DND-41 (cell line): ENCODE measurements at regions not wholly inside any gene's neighbourhood (a gene's known extent, or its start where the extent isn't known, plus 50 kb on each side); places are given as distances from the start of the nearest gene placed in this dataset.

Experiments
- ATAC-seq: fragments of 200-7000 bp; cut with Tn5 transposase; 3 replicates; pipeline ENCODE4 v1.9.1; 2021; ENCODE audit warnings: low read depth; ENCODE audit not compliant: insufficient read depth
- DNase-seq: peaks from one replicate; pipeline ENCODE4 v3.0.0-alpha.2; 2020
- H2AFZ ChIP-seq: 2 replicates; pipeline ENCODE4 v1.6.0; 2012; ENCODE audit warnings: low read depth, low read length
- H3K27ac ChIP-seq: 2 replicates; pipeline ENCODE4 v1.5.1; 2012; ENCODE audit warnings: low read length, inconsistent platforms
- H3K27me3 ChIP-seq: fragments of 200-600 bp; sonication (generic); 2 replicates; pipeline ENCODE4 v1.6.0; 2012; ENCODE audit warnings: low read length, mild to moderate bottlenecking, inconsistent platforms; ENCODE audit not compliant: insufficient read depth, poor library complexity
- H3K36me3 ChIP-seq: 2 replicates; pipeline ENCODE4 v1.5.1; 2012; ENCODE audit warnings: low read length, inconsistent platforms; ENCODE audit not compliant: insufficient read depth
- H3K4me1 ChIP-seq: 2 replicates; pipeline ENCODE4 v1.5.1; 2012; ENCODE audit warnings: mild to moderate bottlenecking, low read length; ENCODE audit not compliant: insufficient read depth
- H3K4me2 ChIP-seq: 2 replicates; pipeline ENCODE4 v1.6.0; 2012; ENCODE audit warnings: mild to moderate bottlenecking, moderate library complexity, low read length, inconsistent platforms; ENCODE audit not compliant: insufficient read depth
- H3K4me3 ChIP-seq, 2 experiments: fragments of 200-600 bp in 1 of 2; shearing (Covaris generic) in 1 of 2; 2 replicates each; pipeline ENCODE4 v1.5.1; 2012 to 2016; ENCODE audit warnings: inconsistent platforms in 2 of 2, low read length in 2 of 2, mild to moderate bottlenecking in 2 of 2, low read depth in 1 of 2, moderate library complexity in 1 of 2
- H3K79me2 ChIP-seq: 2 replicates; pipeline ENCODE4 v1.6.0; 2012; ENCODE audit warnings: low read length, inconsistent platforms; ENCODE audit not compliant: insufficient read depth
- H3K9ac ChIP-seq: 2 replicates; pipeline ENCODE4 v1.6.0; 2012; ENCODE audit warnings: low read depth, mild to moderate bottlenecking, inconsistent platforms, low read length, moderate library complexity
- H3K9me3 ChIP-seq: 2 replicates; pipeline ENCODE4 v1.5.1; 2012; ENCODE audit warnings: low read length, moderate library complexity, mild to moderate bottlenecking, inconsistent platforms; ENCODE audit not compliant: insufficient read depth, severe bottlenecking
- H4K20me1 ChIP-seq: 2 replicates; pipeline ENCODE4 v1.6.0; 2012; ENCODE audit warnings: low read length; ENCODE audit not compliant: insufficient read depth
- EZH2 ChIP-seq: IDR thresholded peaks from 3 replicates; pipeline ENCODE4 v1.6.1; 2012; ENCODE audit warnings: borderline replicate concordance, low read depth, mild to moderate bottlenecking, moderate library complexity, low read length, inconsistent platforms; ENCODE audit not compliant: severe bottlenecking
- TF ChIP-seq, protein P1 (sequence below): IDR thresholded peaks from 2 replicates; pipeline ENCODE4 v1.5.1; 2012; ENCODE audit warnings: borderline replicate concordance, low read length, moderate library complexity, mild to moderate bottlenecking; ENCODE audit not compliant: poor library complexity, severe bottlenecking; ENCODE audit errors: extremely low read depth

DNA sequence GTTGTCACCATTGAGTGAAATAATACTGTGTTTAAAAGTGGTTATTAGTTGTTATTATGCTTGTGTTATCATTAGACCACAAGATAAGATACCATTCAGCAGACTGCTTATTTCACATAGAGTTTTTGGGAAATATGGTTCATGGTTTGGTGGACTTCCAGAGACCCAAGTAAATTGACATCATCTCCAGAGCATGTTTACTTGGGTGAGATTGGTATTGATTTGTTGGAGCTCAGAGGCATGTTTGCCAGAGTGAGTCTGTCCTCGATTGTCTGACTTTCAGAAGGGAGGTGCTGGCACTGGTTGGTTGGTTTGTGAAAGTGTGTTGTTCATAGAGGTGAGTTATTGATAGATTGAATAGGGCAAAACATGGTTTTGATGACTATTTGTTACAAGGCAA lies 291.4 kb downstream of the TGFB2 start:
- Histone ChIP-seq H3K27ac (no peak overlapping the region), H3K4me2 (no peak overlapping the region), H3K9ac (no peak overlapping the region), H3K4me1 (no peaks in the 10 kb centered on the region), H3K4me3 (no peak overlapping the region), H2AFZ (no peak overlapping the region), H3K36me3 (no peaks in the 10 kb centered on the region), H3K27me3 (no peaks in the 10 kb centered on the region), H3K79me2 (no peaks in the 10 kb centered on the region), H3K9me3 (peaks cover 6% of the 10 kb centered on the region), H4K20me1 (no peaks in the 10 kb centered on the region)
- ATAC-seq (no peak), DNase-seq (no peak)
- TF ChIP-seq, protein P1, sequence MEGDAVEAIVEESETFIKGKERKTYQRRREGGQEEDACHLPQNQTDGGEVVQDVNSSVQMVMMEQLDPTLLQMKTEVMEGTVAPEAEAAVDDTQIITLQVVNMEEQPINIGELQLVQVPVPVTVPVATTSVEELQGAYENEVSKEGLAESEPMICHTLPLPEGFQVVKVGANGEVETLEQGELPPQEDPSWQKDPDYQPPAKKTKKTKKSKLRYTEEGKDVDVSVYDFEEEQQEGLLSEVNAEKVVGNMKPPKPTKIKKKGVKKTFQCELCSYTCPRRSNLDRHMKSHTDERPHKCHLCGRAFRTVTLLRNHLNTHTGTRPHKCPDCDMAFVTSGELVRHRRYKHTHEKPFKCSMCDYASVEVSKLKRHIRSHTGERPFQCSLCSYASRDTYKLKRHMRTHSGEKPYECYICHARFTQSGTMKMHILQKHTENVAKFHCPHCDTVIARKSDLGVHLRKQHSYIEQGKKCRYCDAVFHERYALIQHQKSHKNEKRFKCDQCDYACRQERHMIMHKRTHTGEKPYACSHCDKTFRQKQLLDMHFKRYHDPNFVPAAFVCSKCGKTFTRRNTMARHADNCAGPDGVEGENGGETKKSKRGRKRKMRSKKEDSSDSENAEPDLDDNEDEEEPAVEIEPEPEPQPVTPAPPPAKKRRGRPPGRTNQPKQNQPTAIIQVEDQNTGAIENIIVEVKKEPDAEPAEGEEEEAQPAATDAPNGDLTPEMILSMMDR = no peak
- no peak for TF ChIP-seq EZH2

DNA sequence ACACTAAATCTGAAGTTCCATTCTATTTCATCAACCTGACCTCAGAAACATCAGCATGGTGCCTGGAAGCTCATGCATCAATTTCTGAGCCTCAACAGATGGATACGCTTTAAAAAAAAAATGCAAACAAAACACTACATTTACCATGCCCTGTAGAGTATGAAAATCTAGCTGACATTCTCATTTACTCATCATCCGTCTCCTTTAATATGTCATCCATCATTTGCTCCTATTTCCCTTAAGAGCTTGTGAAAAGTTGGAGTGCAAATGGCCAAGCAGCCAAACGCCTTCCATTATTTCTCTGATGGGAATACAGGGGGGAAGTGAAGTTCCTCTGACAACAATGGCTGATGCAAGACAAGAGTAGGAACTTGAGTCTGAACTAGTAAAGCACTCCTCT lies 295.0 kb downstream of the TGFB2 start:
- H2AFZ ChIP-seq = no peak overlapping the region
- no peaks in the 10 kb centered on the region for H3K36me3 ChIP-seq
- no peak overlapping the region for H3K4me2 ChIP-seq
- DNase-seq = no peak
- no peak overlapping the region for H3K9ac ChIP-seq
- no peak for ATAC-seq
- no peak overlapping the region for H3K27ac ChIP-seq
- H3K9me3 ChIP-seq = no peaks in the 10 kb centered on the region
- TF ChIP-seq EZH2 = no peak
- TF ChIP-seq, protein P1 = no peak
- H3K27me3 ChIP-seq = no peaks in the 10 kb centered on the region
- H3K4me1 ChIP-seq = no peaks in the 10 kb centered on the region
- no peaks in the 10 kb centered on the region for H4K20me1 ChIP-seq
- H3K4me3 ChIP-seq = no peak overlapping the region
- H3K79me2 ChIP-seq = no peaks in the 10 kb centered on the region

DNA sequence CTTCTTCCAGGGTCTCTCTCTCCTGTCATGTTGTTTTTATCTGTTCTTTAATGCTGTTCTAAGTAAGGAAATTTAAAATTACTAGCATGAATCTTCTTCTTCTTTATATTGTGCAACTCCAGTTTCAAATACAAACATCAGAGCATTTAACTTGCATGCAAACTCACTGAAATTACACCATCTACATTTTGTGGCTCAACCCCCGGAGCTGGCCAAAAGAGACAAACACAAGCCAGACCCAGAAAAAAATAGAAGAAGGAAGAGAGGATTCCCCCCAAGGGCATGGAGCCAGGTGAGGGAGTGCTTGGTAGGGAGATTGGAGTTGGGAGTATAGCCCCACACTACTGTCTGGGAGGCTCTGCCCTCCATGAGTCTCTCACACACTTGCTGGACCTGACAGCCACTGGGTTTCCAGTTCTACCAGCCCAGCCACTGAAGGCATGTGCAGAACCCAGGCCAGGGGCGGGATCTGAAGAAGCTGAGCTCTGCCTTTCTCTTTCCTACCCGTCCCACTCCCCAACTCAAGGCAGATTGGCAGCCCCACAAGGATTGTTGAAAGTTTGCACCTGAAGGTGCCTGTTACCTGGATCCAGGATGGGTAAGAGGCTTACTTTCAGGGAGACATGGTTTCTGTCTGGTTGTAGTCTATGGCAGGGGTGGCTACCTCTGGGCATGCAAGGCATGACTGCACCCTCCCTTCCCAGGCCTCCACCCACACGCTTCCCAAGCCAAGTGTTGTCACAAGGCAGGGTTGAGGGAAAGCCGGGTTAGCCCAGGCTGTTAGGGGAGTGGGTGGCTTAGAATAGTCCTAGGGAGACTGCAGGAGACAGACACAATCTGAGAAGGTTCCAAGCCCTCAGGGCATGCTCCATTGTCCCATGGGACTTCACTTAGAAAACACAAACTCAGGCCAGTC lies 297.2 kb downstream of the TGFB2 start:
- Histone ChIP-seq H3K27me3 (no peaks in the 10 kb centered on the region), H3K27ac (no peak overlapping the region), H4K20me1 (no peaks in the 10 kb centered on the region), H3K9me3 (no peaks in the 10 kb centered on the region), H3K4me3 (no peak overlapping the region), H3K79me2 (no peaks in the 10 kb centered on the region), H3K4me2 (no peak overlapping the region), H2AFZ (no peak overlapping the region), H3K36me3 (no peaks in the 10 kb centered on the region), H3K4me1 (no peaks in the 10 kb centered on the region), H3K9ac (no peak overlapping the region)
- TF ChIP-seq EZH2 = no peak
- TF ChIP-seq, protein P1 = no peak
- ATAC-seq (no peak), DNase-seq (no peak)
